ENCODE measurements at regions not wholly inside any gene's neighbourhood (a gene's known extent, or its start where the extent isn't known, plus 50 kb on each side); places are given as distances from the start of the nearest gene placed in this dataset.
"Not testable (repeated sequence)": the region's sequence is repeated elsewhere in the genome, so short reads cannot be mapped to it uniquely, and the experiment has no call there.

GRCh38 chr7:112946350-112946749, 140.3 kb downstream of the GPR85 start:
- Histone ChIP-seq H3K9me3 (ENCODE audit: insufficient read depth, low read length) (no peaks in the 10 kb centered on the region), H3K27ac (ENCODE audit: low read depth, low read length) (no peak overlapping the region), H2AFZ (ENCODE audit: low read depth, low read length, severe bottlenecking) (no peak overlapping the region), H3K9me2 (replicated peaks; ENCODE audit: insufficient read depth, low read length) (no peaks in the 10 kb centered on the region), H4K20me1 (ENCODE audit: low read depth, low read length) (no peaks in the 10 kb centered on the region), H3K79me2 (ENCODE audit: insufficient read depth, low read length) (no peaks in the 10 kb centered on the region), H3K9ac (ENCODE audit: low read length) (no peak overlapping the region), H3K27me3 (ENCODE audit: low read length) (peaks cover 3% of the 10 kb centered on the region; the same call in 1 of the 2 replicates), H3K4me2 (ENCODE audit: low read depth, low read length, poor library complexity, severe bottlenecking) (no peak overlapping the region), H3K36me3 (ENCODE audit: low read length) (no peaks in the 10 kb centered on the region), H3K4me3 (ENCODE audit: insufficient read depth, low read length, poor library complexity, severe bottlenecking) (no peak overlapping the region), H3F3A (ENCODE audit: insufficient read depth) (no peaks in the 10 kb centered on the region)
- no peak for TF ChIP-seq CTCF (IDR thresholded peaks at IDR 0.05; ENCODE audit: insufficient read depth, low read length, poor library complexity, severe bottlenecking)
- no peak for TF ChIP-seq EZH2phosphoT487 (conservative IDR thresholded peaks at IDR 0.05; ENCODE audit: low read length)

GRCh38 chr7:112945046-112945445, 141.6 kb downstream of the GPR85 start:
- Histone ChIP-seq H3K79me2 (ENCODE audit: insufficient read depth, low read length) (no peaks in the 10 kb centered on the region), H4K20me1 (ENCODE audit: low read depth, low read length) (no peaks in the 10 kb centered on the region), H3K27ac (ENCODE audit: low read depth, low read length) (no peak overlapping the region), H3K27me3 (ENCODE audit: low read length) (peaks cover 3% of the 10 kb centered on the region; the same call in 1 of the 2 replicates), H3K4me3 (ENCODE audit: insufficient read depth, low read length, poor library complexity, severe bottlenecking) (no peak overlapping the region), H3K4me2 (ENCODE audit: low read depth, low read length, poor library complexity, severe bottlenecking) (no peak overlapping the region), H3K9me3 (ENCODE audit: insufficient read depth, low read length) (no peaks in the 10 kb centered on the region), H3K9me2 (replicated peaks; ENCODE audit: insufficient read depth, low read length) (no peaks in the 10 kb centered on the region), H2AFZ (ENCODE audit: low read depth, low read length, severe bottlenecking) (no peak overlapping the region), H3K36me3 (ENCODE audit: low read length) (no peaks in the 10 kb centered on the region), H3F3A (ENCODE audit: insufficient read depth) (no peaks in the 10 kb centered on the region), H3K9ac (ENCODE audit: low read length) (no peak overlapping the region)
- no peak for TF ChIP-seq CTCF (IDR thresholded peaks at IDR 0.05; ENCODE audit: insufficient read depth, low read length, poor library complexity, severe bottlenecking)
- TF ChIP-seq EZH2phosphoT487 (conservative IDR thresholded peaks at IDR 0.05; ENCODE audit: low read length), result no peak

GRCh38 chr7:112942981-112943380, 143.6 kb downstream of the GPR85 start:
- Histone ChIP-seq H3K4me3 (ENCODE audit: insufficient read depth, low read length, poor library complexity, severe bottlenecking) (no peak overlapping the region), H3K36me3 (ENCODE audit: low read length) (no peaks in the 10 kb centered on the region), H4K20me1 (ENCODE audit: low read depth, low read length) (no peaks in the 10 kb centered on the region), H3F3A (ENCODE audit: insufficient read depth) (no peaks in the 10 kb centered on the region), H3K27ac (ENCODE audit: low read depth, low read length) (no peak overlapping the region), H3K9me2 (replicated peaks; ENCODE audit: insufficient read depth, low read length) (no peaks in the 10 kb centered on the region), H3K9me3 (ENCODE audit: insufficient read depth, low read length) (no peaks in the 10 kb centered on the region), H3K79me2 (ENCODE audit: insufficient read depth, low read length) (no peaks in the 10 kb centered on the region; the same call in 1 of the 2 replicates), H3K4me2 (ENCODE audit: low read depth, low read length, poor library complexity, severe bottlenecking) (no peak overlapping the region), H2AFZ (ENCODE audit: low read depth, low read length, severe bottlenecking) (no peak overlapping the region), H3K9ac (ENCODE audit: low read length) (no peak overlapping the region), H3K27me3 (ENCODE audit: low read length) (peaks cover 3% of the 10 kb centered on the region; the same call in 1 of the 2 replicates)
- TF ChIP-seq EZH2phosphoT487 (conservative IDR thresholded peaks at IDR 0.05; ENCODE audit: low read length) (no peak), CTCF (IDR thresholded peaks at IDR 0.05; ENCODE audit: insufficient read depth, low read length, poor library complexity, severe bottlenecking) (no peak)

- not testable (repeated sequence) for H3K9me3 ChIP-seq (ENCODE audit: insufficient read depth, low read length); H2AFZ ChIP-seq (ENCODE audit: low read depth, low read length, severe bottlenecking); H3K36me3 ChIP-seq (ENCODE audit: low read length)
Observed at GRCh38 chr7:112942125-112942524, 144.5 kb downstream of the GPR85 start.

More at GRCh38 chr7:112942125-112942524, 144.5 kb downstream of the GPR85 start:
- not testable (repeated sequence) for H3K27me3 ChIP-seq (ENCODE audit: low read length); H4K20me1 ChIP-seq (ENCODE audit: low read depth, low read length); H3K9ac ChIP-seq (ENCODE audit: low read length); H3K79me2 ChIP-seq (ENCODE audit: insufficient read depth, low read length); H3K4me3 ChIP-seq (ENCODE audit: insufficient read depth, low read length, poor library complexity, severe bottlenecking); H3F3A ChIP-seq (ENCODE audit: insufficient read depth); H3K4me2 ChIP-seq (ENCODE audit: low read depth, low read length, poor library complexity, severe bottlenecking); H3K27ac ChIP-seq (ENCODE audit: low read depth, low read length); H3K9me2 ChIP-seq (replicated peaks; ENCODE audit: insufficient read depth, low read length)

All from SU-DHL-6 (cell line).